CD4-positive, alpha-beta T cell treated with Interleukin-15 for 1 hour (primary cell): ENCODE measurements at regions not wholly inside any gene's neighbourhood (a gene's known extent, or its start where the extent isn't known, plus 50 kb on each side); places are given as distances from the start of the nearest gene placed in this dataset.
"Not testable (repeated sequence)": the region's sequence is repeated elsewhere in the genome, so short reads cannot be mapped to it uniquely, and the experiment has no call there.

Source experiments
- DNase-seq: peaks from one replicate; pipeline ENCODE4 v3.0.0-alpha.2; 2020

- no peak for DNase-seq
Observed at GRCh38 chr14:106115401-106115800, 589.0 kb downstream of the TMEM121 start.

GRCh38 chr14:106116339-106116930 is 590.1 kb downstream of the TMEM121 start:
- DNase-seq: peak; percentile 24

GRCh38 chr14:106120101-106120500 is 593.7 kb downstream of the TMEM121 start:
- DNase-seq: no peak

- DNase-seq: no peak
Observed at GRCh38 chr14:106129274-106129673, 602.9 kb downstream of the TMEM121 start.

- DNase-seq: not testable (repeated sequence)
Observed at GRCh38 chr14:106129904-106130661, 603.7 kb downstream of the TMEM121 start.

GRCh38 chr14:106133126-106133525 is 606.7 kb downstream of the TMEM121 start:
- DNase-seq: not testable (repeated sequence)

GRCh38 chr14:106134886-106135285 is 608.5 kb downstream of the TMEM121 start:
- DNase-seq: no peak

- DNase-seq: peak; percentile 50
Observed at GRCh38 chr14:106141242-106142220, 615.1 kb downstream of the TMEM121 start.

- DNase-seq: not testable (repeated sequence)
Observed at GRCh38 chr14:106145731-106146130, 619.3 kb downstream of the TMEM121 start.

GRCh38 chr14:106153362-106153955 is 627.1 kb downstream of the TMEM121 start:
- DNase-seq: peak; percentile 51

- no peak for DNase-seq
Observed at GRCh38 chr14:106163316-106163715, 636.9 kb downstream of the TMEM121 start.

- not testable (repeated sequence) for DNase-seq
Observed at GRCh38 chr14:106163812-106164211, 637.4 kb downstream of the TMEM121 start.

GRCh38 chr14:106166232-106166631 is 639.8 kb downstream of the TMEM121 start:
- DNase-seq: no peak

GRCh38 chr14:106166650-106167204 is 640.3 kb downstream of the TMEM121 start:
- DNase-seq: no peak

GRCh38 chr14:106170163-106170658 is 643.8 kb downstream of the TMEM121 start:
- DNase-seq: peak; percentile 79

GRCh38 chr14:106174206-106174605 is 647.8 kb downstream of the TMEM121 start:
- peak; percentile 69 for DNase-seq

- not testable (repeated sequence) for DNase-seq
Observed at GRCh38 chr14:106177266-106178246, 651.2 kb downstream of the TMEM121 start.

GRCh38 chr14:106179761-106180160 is 653.4 kb downstream of the TMEM121 start:
- no peak for DNase-seq

- peak; percentile 67 for DNase-seq
Observed at GRCh38 chr14:106184771-106185170, 658.4 kb downstream of the TMEM121 start.

GRCh38 chr14:106185174-106185836 is 658.9 kb downstream of the TMEM121 start:
- DNase-seq: not testable (repeated sequence)
